ENCODE measurements at regions not wholly inside any gene's neighbourhood (a gene's known extent, or its start where the extent isn't known, plus 50 kb on each side); places are given as distances from the start of the nearest gene placed in this dataset.

GRCh38 chr5:35294017-35294416, 63.7 kb upstream of the PRLR start:
- Histone ChIP-seq H3K36me3 (ENCODE audit: control insufficient read depth, insufficient read depth, low read length) (no peaks in the 10 kb centered on the region), H3K9me3 (ENCODE audit: control insufficient read depth, low read length) (no peaks in the 10 kb centered on the region), H3K4me3 (ENCODE audit: insufficient read depth, low read depth, low read length) (no peak overlapping the region), H3K4me1 (ENCODE audit: control insufficient read depth, insufficient read depth, low read length) (no peaks in the 10 kb centered on the region), H3K27ac (ENCODE audit: insufficient read depth, low read depth, low read length, poor library complexity, severe bottlenecking) (no peak overlapping the region), H3K27me3 (ENCODE audit: control insufficient read depth, insufficient read depth, low read length, poor library complexity, severe bottlenecking) (no peaks in the 10 kb centered on the region)
- 76 to 80% methylated on average over 6 of the region's 6 CpGs for WGBS, 2 experiments

- H3K4me1 ChIP-seq (ENCODE audit: control insufficient read depth, insufficient read depth, low read length), result no peaks in the 10 kb centered on the region
- no peaks in the 10 kb centered on the region for H3K27me3 ChIP-seq (ENCODE audit: control insufficient read depth, insufficient read depth, low read length, poor library complexity, severe bottlenecking)
- H3K36me3 ChIP-seq (ENCODE audit: control insufficient read depth, insufficient read depth, low read length), result no peaks in the 10 kb centered on the region
- no peak overlapping the region for H3K4me3 ChIP-seq (ENCODE audit: insufficient read depth, low read depth, low read length)
- no peaks in the 10 kb centered on the region for H3K9me3 ChIP-seq (ENCODE audit: control insufficient read depth, low read length)
- 80 to 94% methylated on average over 1 to 2 of the region's 3 CpGs for WGBS, 2 experiments
- no peak overlapping the region for H3K27ac ChIP-seq (ENCODE audit: insufficient read depth, low read depth, low read length, poor library complexity, severe bottlenecking)
Measured at GRCh38 chr5:35285435-35285834, 55.1 kb upstream of the PRLR start.

GRCh38 chr5:35285011-35285410, 54.7 kb upstream of the PRLR start:
- Histone ChIP-seq H3K4me3 (ENCODE audit: insufficient read depth, low read depth, low read length) (no peak overlapping the region), H3K4me1 (ENCODE audit: control insufficient read depth, insufficient read depth, low read length) (no peaks in the 10 kb centered on the region), H3K36me3 (ENCODE audit: control insufficient read depth, insufficient read depth, low read length) (no peaks in the 10 kb centered on the region), H3K27ac (ENCODE audit: insufficient read depth, low read depth, low read length, poor library complexity, severe bottlenecking) (no peak overlapping the region), H3K9me3 (ENCODE audit: control insufficient read depth, low read length) (no peaks in the 10 kb centered on the region), H3K27me3 (ENCODE audit: control insufficient read depth, insufficient read depth, low read length, poor library complexity, severe bottlenecking) (no peaks in the 10 kb centered on the region)
- 100% methylated on average over 1 of the region's 1 CpG; no CpG with 5 or more reads in 1 of the 2 experiments for WGBS, 2 experiments

GRCh38 chr5:35284364-35284763, 54.1 kb upstream of the PRLR start:
- Histone ChIP-seq H3K36me3 (ENCODE audit: control insufficient read depth, insufficient read depth, low read length) (no peaks in the 10 kb centered on the region), H3K27me3 (ENCODE audit: control insufficient read depth, insufficient read depth, low read length, poor library complexity, severe bottlenecking) (no peaks in the 10 kb centered on the region), H3K4me3 (ENCODE audit: insufficient read depth, low read depth, low read length) (no peak overlapping the region), H3K4me1 (ENCODE audit: control insufficient read depth, insufficient read depth, low read length) (no peaks in the 10 kb centered on the region), H3K9me3 (ENCODE audit: control insufficient read depth, low read length) (no peaks in the 10 kb centered on the region), H3K27ac (ENCODE audit: insufficient read depth, low read depth, low read length, poor library complexity, severe bottlenecking) (no peak overlapping the region)

GRCh38 chr5:35282810-35283209, 52.5 kb upstream of the PRLR start:
- no peak overlapping the region for H3K27ac ChIP-seq (ENCODE audit: insufficient read depth, low read depth, low read length, poor library complexity, severe bottlenecking)
- H3K4me1 ChIP-seq (ENCODE audit: control insufficient read depth, insufficient read depth, low read length), result no peaks in the 10 kb centered on the region
- no peaks in the 10 kb centered on the region for H3K9me3 ChIP-seq (ENCODE audit: control insufficient read depth, low read length)
- H3K36me3 ChIP-seq (ENCODE audit: control insufficient read depth, insufficient read depth, low read length), result no peaks in the 10 kb centered on the region
- WGBS, 2 experiments, result 100% methylated on average over 1 of the region's 1 CpG
- H3K27me3 ChIP-seq (ENCODE audit: control insufficient read depth, insufficient read depth, low read length, poor library complexity, severe bottlenecking), result no peaks in the 10 kb centered on the region
- H3K4me3 ChIP-seq (ENCODE audit: insufficient read depth, low read depth, low read length), result no peak overlapping the region

- Histone ChIP-seq H3K4me1 (ENCODE audit: control insufficient read depth, insufficient read depth, low read length) (no peaks in the 10 kb centered on the region), H3K36me3 (ENCODE audit: control insufficient read depth, insufficient read depth, low read length) (no peaks in the 10 kb centered on the region), H3K27me3 (ENCODE audit: control insufficient read depth, insufficient read depth, low read length, poor library complexity, severe bottlenecking) (no peaks in the 10 kb centered on the region), H3K27ac (ENCODE audit: insufficient read depth, low read depth, low read length, poor library complexity, severe bottlenecking) (no peak overlapping the region), H3K9me3 (ENCODE audit: control insufficient read depth, low read length) (no peaks in the 10 kb centered on the region), H3K4me3 (ENCODE audit: insufficient read depth, low read depth, low read length) (no peak overlapping the region)
- 83 to 93% methylated on average over 2 of the region's 2 CpGs for WGBS, 2 experiments
Measured at GRCh38 chr5:35281613-35282012, 51.3 kb upstream of the PRLR start.

Measured in ectodermal cell (in vitro differentiated cells).